ENCODE measurements at regions not wholly inside any gene's neighbourhood (a gene's known extent, or its start where the extent isn't known, plus 50 kb on each side); places are given as distances from the start of the nearest gene placed in this dataset.
A peak's percentile ranks its signal among the peaks of the same experiment; 100 is the strongest.

DNA sequence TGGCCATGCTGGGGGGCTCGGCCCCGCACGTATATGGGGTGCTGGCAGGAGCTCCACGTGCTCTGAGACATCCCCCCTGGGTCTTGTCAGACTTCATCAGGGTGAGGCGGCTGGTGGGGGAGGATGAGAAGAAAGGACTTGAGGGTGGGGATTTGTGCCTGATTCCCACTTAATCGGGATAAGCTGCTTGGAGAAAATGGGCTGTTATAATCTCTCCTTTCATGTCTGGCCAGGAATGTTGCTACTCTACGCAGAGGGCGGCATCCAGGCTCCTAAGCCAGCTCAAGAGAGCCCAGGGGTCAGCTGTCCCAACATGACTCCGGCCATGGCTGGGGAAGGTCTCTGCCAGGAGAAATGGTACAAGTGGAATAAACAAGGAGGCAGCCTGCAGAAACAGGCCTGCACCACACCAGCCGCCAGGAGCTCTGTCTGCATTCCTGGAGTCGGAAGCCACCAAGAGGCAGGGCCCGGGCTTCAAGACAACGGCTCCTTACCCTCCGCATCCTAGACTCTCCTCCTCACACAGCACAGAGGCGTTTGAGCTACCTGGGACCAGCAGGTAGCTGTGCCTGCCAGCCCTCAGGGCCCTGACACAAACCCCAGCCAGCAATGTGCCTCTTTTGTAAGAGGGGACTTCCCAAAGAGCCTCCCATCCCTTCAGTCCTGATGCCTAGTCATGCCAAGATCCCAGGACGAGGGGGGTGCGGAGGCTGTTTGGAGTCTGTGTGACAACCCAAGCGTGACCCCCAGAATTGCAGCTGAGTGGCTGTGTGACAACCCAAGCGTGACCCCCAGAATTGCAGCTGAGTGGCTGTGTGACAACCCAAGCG lies 195.8 kb upstream of the DIO3 start:
- DNase-seq (ENCODE audit: low spot score) = peak; percentile 93

DNA sequence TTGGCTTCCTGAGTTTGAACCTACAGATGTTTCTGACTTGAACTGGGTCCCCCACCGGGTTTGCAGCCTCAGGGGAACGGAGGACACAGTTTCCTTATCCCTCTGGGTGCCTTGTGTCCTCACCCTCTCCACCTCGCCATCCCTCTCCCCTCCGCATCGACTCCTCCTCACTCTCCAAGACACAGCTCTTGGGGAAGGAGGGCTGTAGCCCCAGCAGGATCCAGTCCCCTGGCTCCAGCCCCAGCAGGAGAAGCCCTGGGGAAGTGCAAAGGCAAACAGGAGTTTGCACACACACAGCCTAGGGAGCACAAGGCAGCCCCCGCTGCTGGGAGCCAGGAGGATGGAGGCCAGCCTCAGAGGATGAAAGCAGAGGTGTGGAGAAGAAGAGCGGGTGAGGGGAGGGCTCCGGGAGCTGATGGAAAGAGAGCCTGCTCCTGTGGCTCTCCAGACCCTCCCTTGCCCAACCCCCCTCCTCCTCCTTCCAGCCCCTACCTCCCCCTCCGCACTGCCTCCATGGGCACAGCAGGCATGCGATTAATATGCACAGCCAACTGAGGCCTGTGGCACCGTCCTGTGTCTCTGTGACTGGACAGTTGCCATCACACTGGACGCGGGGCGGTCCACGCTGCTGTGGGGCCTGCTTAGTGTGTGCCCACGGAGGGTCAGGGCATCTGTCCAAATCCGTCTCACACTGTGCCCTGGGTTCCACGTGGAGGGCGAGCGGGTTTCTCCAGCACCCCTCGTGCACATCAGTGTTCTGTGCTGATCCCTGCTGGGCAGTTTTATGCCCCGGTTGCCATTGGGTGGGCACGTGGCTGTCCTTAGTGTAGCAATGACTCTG lies 193.7 kb upstream of the DIO3 start:
- DNase-seq (ENCODE audit: low spot score) = no peak

DNA sequence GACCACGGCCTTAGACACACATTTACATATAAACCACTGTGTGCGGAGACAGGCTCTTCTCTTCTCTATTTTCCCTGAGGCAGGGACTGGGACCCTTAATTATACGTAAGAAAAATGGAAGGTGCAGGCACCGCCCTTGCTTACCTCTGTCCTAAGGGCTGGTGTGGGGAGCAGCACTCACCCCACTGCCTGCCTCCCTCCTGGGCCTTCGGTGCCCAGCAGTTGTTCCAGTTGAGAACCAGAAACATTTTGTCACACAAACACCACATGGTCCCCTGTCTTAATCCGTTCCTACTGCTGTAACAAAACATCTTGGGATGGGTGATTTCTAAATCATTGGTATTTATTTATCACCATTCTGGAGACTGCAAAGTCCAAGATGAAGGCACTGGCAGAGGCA lies 192.7 kb upstream of the DIO3 start:
- DNase-seq (ENCODE audit: low spot score) = no peak

DNA sequence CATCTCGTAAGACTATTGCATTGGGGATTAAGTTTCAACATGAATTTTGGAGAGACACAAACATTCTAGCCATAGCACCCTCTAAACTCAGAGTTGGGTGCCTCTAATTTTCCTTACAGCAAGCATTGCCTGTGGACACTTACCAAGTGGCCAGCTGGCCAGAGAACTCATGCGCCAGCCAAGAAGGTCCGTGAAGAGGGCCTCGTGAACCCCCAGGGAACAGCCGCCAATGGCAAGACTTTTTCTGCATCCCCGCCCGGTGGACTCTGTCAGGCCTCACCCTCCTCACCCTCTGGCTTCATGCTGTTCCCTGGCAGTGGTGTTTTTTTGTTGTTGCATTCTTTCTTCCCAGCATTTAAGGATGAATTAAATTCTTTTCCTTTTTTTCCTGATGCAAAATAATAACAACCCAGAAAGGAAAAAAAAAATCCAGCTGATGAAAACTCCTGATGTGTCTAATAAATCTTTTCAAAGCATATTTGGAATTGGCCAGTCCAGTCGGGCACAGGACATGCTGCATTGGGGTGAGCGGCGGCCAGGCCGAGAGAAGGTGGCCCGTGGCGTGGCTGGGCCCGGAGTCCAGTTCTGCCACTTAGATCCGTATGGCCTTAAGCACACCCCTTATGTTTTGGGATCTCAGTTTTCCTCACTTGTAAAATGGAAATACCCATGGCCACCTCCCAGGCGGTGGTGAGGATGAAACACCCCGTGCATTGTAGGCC lies 191.9 kb upstream of the DIO3 start:
- no peak for DNase-seq (ENCODE audit: low spot score)

DNA sequence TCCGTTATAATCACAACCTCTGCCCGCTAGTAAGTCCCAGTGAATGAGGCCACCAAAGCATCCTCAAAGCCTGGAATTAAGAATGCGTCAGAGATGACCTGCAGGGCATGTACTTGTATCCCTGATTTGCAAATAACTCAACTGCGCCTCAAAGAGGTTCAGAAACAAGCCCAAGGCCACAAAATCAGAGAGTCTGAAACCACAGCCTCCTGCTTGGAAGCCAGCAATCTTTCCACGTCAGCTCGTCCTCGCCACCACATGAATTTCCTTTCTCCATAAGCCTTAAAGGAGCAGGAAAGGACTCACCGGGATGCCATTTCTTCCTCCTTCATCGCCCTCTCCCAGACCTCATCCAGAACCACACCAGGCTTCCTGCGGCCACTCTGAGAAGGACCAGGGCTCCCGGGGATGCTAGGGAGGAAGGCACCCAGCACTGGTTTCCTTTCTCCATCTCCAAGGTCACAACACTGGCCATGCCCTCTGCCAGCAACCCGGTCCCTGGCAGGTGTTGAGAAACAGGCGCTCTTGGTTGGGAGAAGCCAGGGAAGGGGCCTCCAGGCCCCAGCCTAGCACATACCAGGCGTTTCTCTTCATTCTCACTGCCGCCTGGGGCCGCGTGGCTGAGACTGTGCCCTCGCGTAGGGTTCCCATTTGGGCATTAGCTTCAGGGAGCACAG lies 191.2 kb upstream of the DIO3 start:
- peak; percentile 23 for DNase-seq (ENCODE audit: low spot score)

DNA sequence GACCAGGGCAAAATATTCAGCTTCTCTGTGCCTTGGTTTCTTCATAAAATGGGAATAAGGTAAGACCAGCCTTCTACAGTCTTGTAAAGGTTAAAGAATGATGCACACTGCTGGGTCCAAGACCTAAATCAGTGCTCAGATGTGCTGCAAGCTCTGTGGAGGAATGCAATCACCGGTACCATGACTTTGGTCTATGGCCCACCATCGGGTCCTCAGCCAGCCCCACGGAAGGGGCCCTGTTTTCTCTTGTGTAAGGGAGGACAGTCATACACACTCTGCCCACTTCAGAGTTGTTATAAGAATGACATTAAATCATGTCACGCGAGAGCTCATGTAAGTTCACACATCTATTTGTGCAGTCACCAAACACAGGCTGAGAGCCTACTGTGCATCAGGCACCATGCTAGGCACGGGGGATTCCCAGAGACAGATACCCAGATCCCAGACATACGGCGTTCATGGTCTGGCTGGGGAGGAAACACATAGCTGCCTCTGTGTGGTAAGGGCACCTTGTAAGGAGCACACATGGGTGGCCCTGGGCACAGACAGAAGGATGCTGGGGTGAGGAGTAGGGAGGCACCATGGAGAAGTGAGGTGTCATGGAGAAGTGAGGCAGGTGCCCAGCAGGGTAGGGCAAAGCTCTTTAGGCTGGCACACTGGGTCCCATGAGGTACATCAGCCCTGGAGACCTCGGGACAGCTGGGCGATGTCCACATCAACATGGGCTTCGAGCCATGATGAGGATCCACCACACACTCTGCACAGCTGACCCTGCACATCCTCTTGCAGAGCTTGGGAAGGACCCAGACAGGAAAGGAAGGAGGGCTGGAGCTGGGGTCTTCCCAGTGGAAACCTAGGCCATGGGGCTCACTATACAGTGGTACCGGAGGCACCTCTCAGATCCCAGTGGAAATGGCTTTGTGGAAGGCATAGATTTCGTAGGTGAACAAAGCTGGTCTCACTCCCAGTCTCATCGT lies 190.4 kb upstream of the DIO3 start:
- DNase-seq (ENCODE audit: low spot score) = no peak

DNA sequence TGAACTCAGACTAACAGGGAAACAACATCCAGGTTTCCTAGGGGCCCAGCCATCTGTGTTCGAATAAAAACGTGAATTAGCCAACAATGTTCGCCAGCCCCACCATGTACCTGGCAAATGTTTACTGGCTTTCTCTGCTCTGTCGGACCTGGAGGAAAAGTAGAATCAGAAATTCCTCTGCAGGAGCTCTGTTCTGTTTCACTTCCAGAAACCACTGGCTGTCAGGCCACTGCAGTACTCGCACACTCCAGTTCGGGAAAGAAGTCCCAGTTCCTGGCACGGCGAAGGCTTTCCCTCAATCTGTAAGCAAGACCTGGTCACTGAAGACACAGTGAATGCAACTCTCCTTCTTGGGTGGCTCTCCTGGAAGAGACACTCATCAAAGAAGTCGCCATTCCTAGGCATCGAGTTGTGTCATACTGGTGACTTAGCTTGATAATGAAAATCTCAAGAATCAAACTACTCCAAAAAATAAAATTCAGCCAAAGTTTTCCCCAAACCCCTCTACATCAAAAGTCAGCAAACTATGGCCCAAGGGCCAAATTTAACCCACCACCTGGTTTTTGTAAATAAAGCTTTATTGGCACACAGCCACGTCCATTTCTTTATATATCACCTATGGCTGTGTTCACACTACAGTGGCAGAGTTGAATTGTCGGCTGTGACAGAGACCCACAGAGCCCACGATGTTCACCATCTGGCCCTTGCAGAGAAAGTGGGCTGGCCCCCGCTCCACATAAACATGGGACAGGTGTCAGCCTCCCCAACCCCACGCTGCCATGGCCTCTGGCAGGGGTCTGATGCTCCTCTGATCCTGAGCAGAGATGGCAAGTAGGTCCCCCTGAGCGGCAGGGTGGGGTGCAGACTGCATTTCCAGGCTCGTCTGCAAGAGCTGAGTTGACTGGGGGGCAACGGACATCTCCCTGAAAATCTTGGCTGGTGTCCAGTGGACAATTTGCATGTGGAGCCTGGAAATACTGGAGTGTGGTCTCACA lies 189.2 kb upstream of the DIO3 start:
- DNase-seq (ENCODE audit: low spot score) = peak; percentile 34

DNA sequence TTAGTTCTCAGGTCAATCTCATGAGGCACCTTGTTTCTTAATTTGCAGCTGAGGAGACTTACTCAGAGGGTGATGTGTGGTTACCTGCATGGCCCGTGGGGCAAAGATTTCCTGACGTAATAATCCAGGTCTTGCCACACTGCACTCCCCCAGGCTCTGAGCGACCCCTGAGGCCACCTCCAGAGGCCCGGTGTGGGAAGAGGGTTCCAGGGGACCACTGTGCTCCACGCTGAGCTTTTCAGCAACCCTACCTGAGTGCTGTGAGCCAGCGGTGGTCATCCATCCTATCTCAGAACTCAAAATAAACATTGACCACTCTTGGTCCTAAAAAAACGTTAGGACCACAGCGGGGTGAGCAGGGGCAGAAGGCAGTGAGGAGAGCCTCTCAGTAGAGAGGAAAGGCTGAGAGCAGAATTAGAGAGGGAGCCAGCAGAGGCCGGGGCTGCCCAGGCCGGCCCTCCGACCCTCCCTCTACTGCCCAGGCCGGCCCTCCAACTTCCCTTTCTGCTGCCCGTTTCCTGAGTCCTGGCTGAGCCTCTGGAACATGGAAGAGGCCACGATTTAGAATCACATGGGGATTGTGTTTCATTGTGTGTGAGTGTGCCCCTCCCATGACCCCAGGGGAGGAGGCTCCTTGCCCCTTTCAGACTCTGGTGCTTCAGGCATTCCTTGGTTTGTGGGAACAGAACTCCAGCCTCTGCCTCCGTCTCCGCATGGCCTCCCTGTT lies 188.2 kb upstream of the DIO3 start:
- no peak for DNase-seq (ENCODE audit: low spot score)

DNA sequence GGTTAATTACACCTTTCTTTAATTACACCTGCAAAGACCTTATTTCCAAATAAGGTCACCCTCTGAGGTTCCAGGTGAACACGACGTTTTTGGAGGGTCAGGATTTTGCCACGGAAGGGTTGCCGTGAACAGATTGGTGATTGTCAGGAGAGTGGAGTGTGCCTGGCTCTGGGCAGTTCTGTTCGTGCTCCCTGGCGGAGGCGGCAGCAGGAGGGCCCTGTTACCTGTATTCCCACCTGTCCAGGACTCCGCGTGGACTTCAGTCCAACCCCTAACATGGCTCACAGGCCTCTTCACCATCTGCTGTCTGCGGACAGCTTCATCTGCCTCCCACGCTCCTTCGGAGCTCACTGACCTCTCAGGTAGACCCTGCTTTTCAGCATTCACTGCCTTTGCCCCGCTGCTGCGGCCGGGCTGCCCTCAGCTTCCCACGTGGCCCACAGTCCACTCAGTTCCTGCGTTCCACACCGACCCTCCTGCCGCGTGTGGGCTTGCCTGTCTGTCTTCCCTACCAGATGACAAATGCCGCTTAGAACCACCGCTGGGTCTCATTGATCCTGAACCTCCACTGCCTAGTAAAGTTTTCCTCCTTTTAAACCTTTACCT lies 187.5 kb upstream of the DIO3 start:
- no peak for DNase-seq (ENCODE audit: low spot score)

DNA sequence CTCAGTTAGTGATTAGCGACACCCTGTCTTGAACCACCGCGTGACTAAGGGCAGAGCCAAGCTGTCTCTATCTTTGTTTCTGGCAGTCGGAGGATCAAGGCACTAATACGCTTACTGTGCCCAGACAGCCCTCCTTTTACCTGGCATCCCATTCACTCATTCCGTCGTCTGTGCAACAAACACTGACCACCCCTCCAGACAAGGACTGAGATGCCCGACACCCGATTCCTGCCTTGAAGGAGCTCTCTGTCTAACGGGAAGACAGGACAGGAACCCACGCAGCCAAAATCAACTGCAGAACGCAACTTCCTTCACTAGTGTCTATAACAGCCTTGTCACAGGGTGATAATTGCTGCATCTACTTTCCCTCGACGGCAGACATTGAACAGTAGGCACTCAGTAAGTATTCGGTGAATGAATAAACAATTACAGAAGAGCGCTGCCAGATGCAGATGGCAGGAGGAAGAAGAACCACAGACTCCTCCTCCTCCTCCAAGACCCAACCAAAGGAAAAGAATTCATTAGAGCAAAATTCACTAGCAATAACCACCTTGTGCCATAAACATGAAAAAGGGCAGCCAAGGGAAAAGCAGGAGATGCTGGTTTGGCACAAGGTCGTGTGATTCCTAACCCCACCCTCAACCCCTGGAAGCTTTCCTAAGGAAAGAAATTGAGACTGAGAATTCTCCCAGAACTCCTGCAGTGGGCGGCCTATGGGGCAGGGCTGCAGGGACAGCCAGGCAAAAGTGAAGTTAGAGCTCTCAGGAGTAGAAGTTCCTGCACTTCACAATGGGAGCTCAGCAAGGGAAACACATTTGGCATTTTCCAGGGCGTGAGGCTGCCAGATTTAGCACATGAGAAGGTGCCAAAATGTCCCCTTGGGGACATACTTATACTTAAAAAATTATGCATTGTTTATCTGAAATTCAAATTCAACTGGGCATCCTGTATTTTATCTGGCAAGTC lies 186.6 kb upstream of the DIO3 start:
- no peak for DNase-seq (ENCODE audit: low spot score)

DNA sequence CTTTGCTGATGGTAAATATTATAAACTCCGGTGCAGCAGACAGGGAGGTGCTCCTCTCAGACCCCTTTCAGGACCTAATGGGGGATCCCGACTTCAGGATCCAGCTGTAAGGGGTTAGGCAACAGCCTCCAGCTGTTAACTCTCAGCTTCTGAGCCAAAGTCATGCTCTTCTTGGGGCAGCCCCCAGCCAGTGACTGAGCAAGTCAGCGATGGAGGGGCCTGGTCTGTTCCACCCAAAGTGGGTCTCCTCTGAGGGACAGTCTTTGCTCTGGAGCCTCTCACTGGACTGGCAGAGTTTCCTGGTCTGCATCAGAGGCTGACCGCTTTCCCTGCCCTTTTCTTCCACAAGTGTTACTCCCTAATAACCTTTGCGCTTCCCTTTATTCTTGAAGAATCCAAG lies 184.2 kb upstream of the DIO3 start:
- no peak for DNase-seq (ENCODE audit: low spot score)

DNA sequence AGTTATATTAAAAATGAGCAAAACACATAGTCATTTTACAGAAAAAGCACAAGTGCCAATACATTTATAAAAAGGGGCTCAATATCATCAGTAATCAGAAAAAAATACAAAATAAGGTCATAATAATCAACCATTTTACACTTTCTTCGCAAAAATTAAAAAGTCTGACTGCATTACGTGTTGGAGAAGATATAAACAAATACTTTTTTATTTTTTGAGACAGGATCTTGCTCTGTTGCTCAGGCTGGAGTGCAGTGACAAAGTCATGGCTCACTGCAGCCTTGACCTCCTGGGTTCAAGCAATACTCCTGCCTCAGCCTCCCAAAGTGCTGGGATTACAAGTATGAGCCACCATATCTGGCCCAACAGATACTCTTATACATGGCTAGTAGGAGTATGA lies 181.5 kb upstream of the DIO3 start:
- DNase-seq (ENCODE audit: low spot score) = no peak

DNA sequence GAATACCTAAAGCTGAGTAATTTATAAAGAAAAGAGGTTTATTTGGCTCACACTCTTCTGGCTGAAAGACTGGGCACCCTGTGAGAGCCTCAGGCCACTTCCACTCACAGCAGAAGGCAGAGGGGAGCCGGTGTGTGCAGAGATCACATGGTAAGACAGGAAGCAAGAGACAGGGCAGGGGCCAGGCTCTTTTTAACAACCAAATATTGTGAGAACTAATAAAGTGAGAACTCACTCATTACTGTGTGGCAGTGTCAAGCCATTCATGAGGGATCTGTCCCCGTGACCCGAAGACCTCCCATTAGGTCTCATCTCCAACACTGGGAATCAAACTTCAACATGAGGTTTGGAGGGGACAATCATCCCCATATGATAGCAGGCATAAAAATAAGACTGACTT lies 180.8 kb upstream of the DIO3 start:
- DNase-seq (ENCODE audit: low spot score) = no peak

DNA sequence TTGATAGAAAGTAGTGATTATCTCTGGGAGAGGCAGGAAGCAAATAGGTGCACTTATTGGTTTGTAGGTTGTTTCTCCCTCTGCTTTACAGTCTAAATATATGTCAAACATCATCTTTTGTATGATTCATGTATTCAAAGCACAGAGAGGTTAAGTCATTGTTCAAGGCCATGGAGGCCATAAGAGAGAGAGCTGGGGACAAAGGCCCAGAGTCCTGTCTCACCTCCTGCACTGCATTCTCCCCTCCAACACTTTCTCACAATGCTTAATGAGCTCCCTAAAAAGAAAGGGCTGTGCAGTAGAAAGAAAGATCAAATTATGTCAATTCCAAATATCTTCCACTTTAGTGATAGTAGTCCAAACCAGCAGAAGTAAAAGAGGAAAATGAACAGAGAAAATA lies 180.4 kb upstream of the DIO3 start:
- no peak for DNase-seq (ENCODE audit: low spot score)

DNA sequence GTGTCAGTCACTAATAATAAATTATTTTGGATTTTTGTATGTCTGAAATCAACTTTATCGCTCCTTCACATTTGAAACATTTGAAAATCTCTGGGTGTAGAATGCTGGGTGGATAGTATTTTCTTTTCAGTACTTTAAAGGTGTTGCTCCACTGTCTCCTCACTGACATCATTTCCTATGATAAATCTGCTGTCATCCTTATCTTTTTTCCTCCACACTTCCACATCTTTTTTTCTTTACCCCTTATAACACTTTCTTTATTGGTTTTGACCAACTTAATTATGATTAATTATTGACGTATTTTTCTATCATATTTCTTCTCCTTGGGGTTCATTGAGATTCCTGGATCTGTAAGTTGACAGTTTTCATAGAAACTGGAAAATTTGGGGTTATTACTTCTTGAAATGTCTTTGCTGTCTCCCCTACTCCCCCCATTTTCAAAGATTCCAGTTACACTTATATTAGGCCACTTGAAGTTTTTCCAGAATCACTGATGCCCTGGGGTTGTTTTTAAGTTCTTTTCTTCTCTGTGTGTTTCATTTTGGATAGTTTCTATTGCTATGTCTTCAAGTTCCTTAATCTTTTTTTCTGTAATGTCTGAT lies 177.5 kb upstream of the DIO3 start:
- no peak for DNase-seq (ENCODE audit: low spot score)

DNA sequence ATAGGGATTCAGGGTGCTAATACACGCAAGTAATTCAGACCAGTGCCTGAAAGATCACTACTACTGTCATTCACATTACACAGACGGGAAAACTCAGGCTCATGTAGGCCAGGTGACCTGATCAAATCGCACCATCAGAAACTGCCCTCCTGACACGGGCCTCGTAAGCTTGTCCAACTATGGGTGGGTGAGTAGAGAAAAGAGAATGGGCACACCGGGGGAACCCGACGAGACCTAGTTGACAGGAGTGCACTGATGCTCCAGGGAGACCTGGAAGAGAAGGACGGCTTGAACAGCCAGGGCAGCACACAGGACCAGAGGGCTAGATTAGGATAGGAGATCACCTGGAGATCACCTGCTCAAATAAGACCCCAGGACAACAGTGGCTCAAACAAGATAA lies 166.9 kb upstream of the DIO3 start:
- no peak for DNase-seq (ENCODE audit: low spot score)

DNA sequence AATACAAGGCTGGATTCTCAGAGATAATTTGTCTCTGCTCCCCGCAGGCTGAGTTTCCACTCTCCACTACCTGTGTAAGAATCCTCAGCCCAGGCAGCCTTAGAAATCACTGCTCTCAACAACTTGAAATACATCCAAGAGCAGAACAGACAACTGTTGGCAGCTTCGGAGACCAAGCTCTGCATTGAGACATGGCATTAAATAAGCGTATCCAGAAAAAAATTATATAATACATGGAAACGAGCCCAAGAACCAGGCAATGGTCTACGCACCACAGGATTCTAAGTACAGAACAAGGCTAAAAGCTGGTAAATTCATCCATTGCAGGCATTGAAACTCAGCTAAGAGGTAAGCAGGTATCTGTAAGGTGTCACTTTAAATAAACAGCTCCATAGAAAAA lies 165.5 kb upstream of the DIO3 start:
- no peak for DNase-seq (ENCODE audit: low spot score)
